Breast epithelium (tissue), 4 donors: ENCODE measurements at regions not wholly inside any gene's neighbourhood (a gene's known extent, or its start where the extent isn't known, plus 50 kb on each side); places are given as distances from the start of the nearest gene placed in this dataset.

Experiments used
- DNase-seq, 2 donors: peaks; one replicate each; pipeline ENCODE4 v3.0.0-alpha.2; 2019; ENCODE audit warnings: low spot score in 2 of 2
- H3K27ac ChIP-seq, 2 donors: fragments of 200-600 bp; sonication (generic) in 1 of 2; one replicate each; pipeline ENCODE4 v1.5.1; 2016 to 2019; ENCODE audit warnings: mild to moderate bottlenecking in 1 of 2
- H3K27me3 ChIP-seq, 2 donors: fragments of 200-600 bp; sonication (generic) in 1 of 2; one replicate each; pipeline versions ENCODE4 v1.5.1 to v1.6.0; 2017 to 2019; ENCODE audit warnings: control low read depth in 1 of 2, mild to moderate bottlenecking in 1 of 2
- H3K36me3 ChIP-seq: fragments of 200-600 bp; one replicate; pipeline ENCODE4 v1.5.1; 2019
- H3K4me1 ChIP-seq, 2 donors: fragments of 200-600 bp; sonication (generic); one replicate each; pipeline ENCODE4 v1.5.1; 2016 to 2019; ENCODE audit warnings: control low read depth in 1 of 2
- H3K4me3 ChIP-seq, 3 donors: fragments of 200-600 bp; sonication (generic); 1 replicate in 2 of 3; 2 replicates in 1 of 3; pipeline ENCODE4 v1.5.1; 2016 to 2019; ENCODE audit warnings: mild to moderate bottlenecking in 3 of 3, moderate library complexity in 2 of 3
- H3K9me3 ChIP-seq, 2 donors: fragments of 200-600 bp; sonication (generic) in 1 of 2; one replicate each; pipeline ENCODE4 v1.5.1; 2016 to 2019; ENCODE audit warnings: control low read depth in 1 of 2
- CTCF ChIP-seq, 3 donors: fragments of 450-650 bp; IDR thresholded peaks; one replicate each; pipeline ENCODE4 v1.5.1; 2016 to 2017; ENCODE audit warnings: antibody characterized with exemption in 3 of 3, mild to moderate bottlenecking in 3 of 3, moderate library complexity in 3 of 3
- POLR2A ChIP-seq: fragments of 450-650 bp; IDR thresholded peaks from one replicate; pipeline ENCODE4 v1.6.1; 2016; ENCODE audit warnings: antibody characterized with exemption, mild to moderate bottlenecking, moderate library complexity
- POLR2AphosphoS5 ChIP-seq, 3 donors: sonication (generic); formaldehyde crosslinking; IDR thresholded peaks; one replicate each; pipeline ENCODE4 v1.6.1; 2017; ENCODE audit warnings: antibody characterized with exemption in 3 of 3
- intact Hi-C: fragments of 100-400 bp; cut with DNase I; formaldehyde crosslinking; loops from one replicate; pipeline ENCODE4 v1.15.1; 2023; ENCODE audit warnings: low total_unique reads

- no peak for TF ChIP-seq POLR2A
- TF ChIP-seq POLR2AphosphoS5 (IDR thresholded peaks at IDR 0.05): no peak
- no peak for TF ChIP-seq CTCF (IDR thresholded peaks at IDR 0.05)
- Histone ChIP-seq H3K9me3 (no peaks in the 10 kb centered on the region), H3K36me3 (no peaks in the 10 kb centered on the region), H3K4me1 (no peaks in the 10 kb centered on the region), H3K27me3 (no peaks in the 10 kb centered on the region), H3K27ac (no peak overlapping the region), H3K4me3 (no peak overlapping the region)
- intact Hi-C loops: no loop called here
- no peak for DNase-seq
Measured at GRCh38 chr4:117467404-117467803, 382.0 kb upstream of the TRAM1L1 start.

- no peak overlapping the region for H3K4me3 ChIP-seq
- intact Hi-C loops: no loop called here
Measured at GRCh38 chr4:117474987-117475386, 389.6 kb upstream of the TRAM1L1 start.

GRCh38 chr4:117477925-117478324 is 392.5 kb upstream of the TRAM1L1 start:
- Histone ChIP-seq H3K27me3 (no peaks in the 10 kb centered on the region), H3K9me3 (no peaks in the 10 kb centered on the region), H3K4me3 (no peak overlapping the region), H3K4me1 (no peaks in the 10 kb centered on the region), H3K36me3 (no peaks in the 10 kb centered on the region), H3K27ac (no peak overlapping the region)
- no peak for TF ChIP-seq POLR2A
- TF ChIP-seq POLR2AphosphoS5 (IDR thresholded peaks at IDR 0.05): no peak
- no peak for TF ChIP-seq CTCF (IDR thresholded peaks at IDR 0.05)
- DNase-seq: no peak
- intact Hi-C loops: no loop called here

More at GRCh38 chr4:117474987-117475386, 389.6 kb upstream of the TRAM1L1 start:
- Histone ChIP-seq H3K27me3 (no peaks in the 10 kb centered on the region), H3K27ac (no peak overlapping the region), H3K9me3 (no peaks in the 10 kb centered on the region), H3K4me1 (no peaks in the 10 kb centered on the region), H3K36me3 (no peaks in the 10 kb centered on the region)
- TF ChIP-seq CTCF (IDR thresholded peaks at IDR 0.05) (no peak), POLR2A (no peak), POLR2AphosphoS5 (IDR thresholded peaks at IDR 0.05) (no peak)
- no peak for DNase-seq

- Histone ChIP-seq H3K36me3 (no peaks in the 10 kb centered on the region), H3K9me3 (no peaks in the 10 kb centered on the region), H3K27ac (no peak overlapping the region), H3K4me1 (no peaks in the 10 kb centered on the region), H3K27me3 (no peaks in the 10 kb centered on the region), H3K4me3 (no peak overlapping the region)
- intact Hi-C loops: no loop called here
- TF ChIP-seq POLR2AphosphoS5 (IDR thresholded peaks at IDR 0.05): no peak
- no peak for TF ChIP-seq POLR2A
- no peak for TF ChIP-seq CTCF (IDR thresholded peaks at IDR 0.05)
- no peak for DNase-seq
Measured at GRCh38 chr4:117478702-117479101, 393.3 kb upstream of the TRAM1L1 start.

- no peak for DNase-seq
Measured at GRCh38 chr4:117479673-117480072, 394.3 kb upstream of the TRAM1L1 start.

More at GRCh38 chr4:117479673-117480072, 394.3 kb upstream of the TRAM1L1 start:
- Histone ChIP-seq H3K9me3 (no peaks in the 10 kb centered on the region), H3K36me3 (no peaks in the 10 kb centered on the region), H3K27ac (no peak overlapping the region), H3K4me3 (no peak overlapping the region), H3K27me3 (no peaks in the 10 kb centered on the region), H3K4me1 (no peaks in the 10 kb centered on the region)
- intact Hi-C loops: no loop called here
- TF ChIP-seq POLR2A (no peak), POLR2AphosphoS5 (IDR thresholded peaks at IDR 0.05) (no peak), CTCF (IDR thresholded peaks at IDR 0.05) (no peak)
